HFFc6 (cell line): ENCODE measurements at regions not wholly inside any gene's neighbourhood (a gene's known extent, or its start where the extent isn't known, plus 50 kb on each side); places are given as distances from the start of the nearest gene placed in this dataset.
"Not testable (repeated sequence)": the region's sequence is repeated elsewhere in the genome, so short reads cannot be mapped to it uniquely, and the experiment has no call there.

Source experiments
- DNase-seq: peaks from one replicate; pipeline ENCODE4 v3.0.0-alpha.2; 2018
- H3K27ac Mint-ChIP-seq: 2 replicates; pipeline ENCODE4 v1.8.0; 2020; ENCODE audit warnings: mild to moderate bottlenecking, mixed read lengths
- H3K27me3 Mint-ChIP-seq: 2 replicates; pipeline ENCODE4 v1.8.0; 2021; ENCODE audit warnings: mild to moderate bottlenecking, moderate library complexity, mixed read lengths; ENCODE audit not compliant: insufficient read depth
- H3K36me3 Mint-ChIP-seq: 2 replicates; pipeline ENCODE4 v1.8.0; 2021; ENCODE audit warnings: low read depth, mixed read lengths
- H3K4me1 Mint-ChIP-seq: 2 replicates; pipeline ENCODE4 v1.8.0; 2020; ENCODE audit warnings: low read depth, mixed read lengths
- H3K4me3 Mint-ChIP-seq: 2 replicates; pipeline ENCODE4 v1.8.0; 2020; ENCODE audit warnings: mild to moderate bottlenecking, moderate library complexity, mixed read lengths
- H3K9me3 Mint-ChIP-seq: 2 replicates; pipeline ENCODE4 v1.8.0; 2020; ENCODE audit warnings: mild to moderate bottlenecking, mixed read lengths
- CTCF ChIP-seq: fragments of 200-600 bp; sonication (generic); IDR thresholded peaks from 2 replicates; pipeline ENCODE4 v1.5.0; 2021; ENCODE audit warnings: antibody characterized with exemption, mild to moderate bottlenecking

- peaks cover 3% of the 10 kb centered on the region for H3K27me3 Mint-ChIP-seq
- H3K27ac Mint-ChIP-seq, result no peak overlapping the region
- peaks cover 4% of the 10 kb centered on the region; the same call in 1 of the 2 replicates for H3K36me3 Mint-ChIP-seq
- TF ChIP-seq CTCF, result no peak
- DNase-seq, result no peak
- peaks cover 15% of the 10 kb centered on the region for H3K4me1 Mint-ChIP-seq
- H3K4me3 Mint-ChIP-seq, result no peak overlapping the region
- peaks cover 9% of the 10 kb centered on the region; the same call in 1 of the 2 replicates for H3K9me3 Mint-ChIP-seq
Measured at GRCh38 chr9:115416299-115416698, 298.3 kb upstream of the TNC start.

- H3K4me3 Mint-ChIP-seq, H3K36me3 Mint-ChIP-seq, H3K4me1 Mint-ChIP-seq, H3K27ac Mint-ChIP-seq, H3K27me3 Mint-ChIP-seq, H3K9me3 Mint-ChIP-seq: not testable (repeated sequence)
- DNase-seq, result peak; percentile 19
Measured at GRCh38 chr9:115418181-115418580, 300.2 kb upstream of the TNC start.

- H3K36me3 Mint-ChIP-seq, result peaks cover 10% of the 10 kb centered on the region; the same call in 1 of the 2 replicates
- no peak for DNase-seq
- H3K4me1 Mint-ChIP-seq, result no peaks in the 10 kb centered on the region
- peaks cover 3% of the 10 kb centered on the region for H3K27me3 Mint-ChIP-seq
- TF ChIP-seq CTCF, result no peak
- H3K27ac Mint-ChIP-seq, result no peak overlapping the region
- peaks cover 21% of the 10 kb centered on the region; the same call in 1 of the 2 replicates for H3K9me3 Mint-ChIP-seq
- H3K4me3 Mint-ChIP-seq, result no peak overlapping the region
Measured at GRCh38 chr9:115422932-115423440, 305.0 kb upstream of the TNC start.

- H3K27ac Mint-ChIP-seq, result no peak overlapping the region
- no peak for DNase-seq
- H3K4me1 Mint-ChIP-seq, result no peaks in the 10 kb centered on the region
- H3K36me3 Mint-ChIP-seq, result peaks cover 10% of the 10 kb centered on the region; the same call in 1 of the 2 replicates
- no peak overlapping the region for H3K4me3 Mint-ChIP-seq
- H3K27me3 Mint-ChIP-seq, result peaks cover 3% of the 10 kb centered on the region
- peaks cover 21% of the 10 kb centered on the region; the same call in 1 of the 2 replicates for H3K9me3 Mint-ChIP-seq
- TF ChIP-seq CTCF, result no peak
Measured at GRCh38 chr9:115423646-115424045, 305.7 kb upstream of the TNC start.

GRCh38 chr9:115425601-115426000 is 307.6 kb upstream of the TNC start:
- Mint-ChIP-seq H3K27me3 (peaks cover 9% of the 10 kb centered on the region), H3K4me1 (no peaks in the 10 kb centered on the region), H3K9me3 (peaks cover 14% of the 10 kb centered on the region; the same call in 1 of the 2 replicates), H3K36me3 (peaks cover 8% of the 10 kb centered on the region; the same call in 1 of the 2 replicates), H3K4me3 (no peak overlapping the region), H3K27ac (no peak overlapping the region)
- TF ChIP-seq CTCF, result no peak
- DNase-seq, result no peak

- H3K4me1 Mint-ChIP-seq, result no peaks in the 10 kb centered on the region
- H3K4me3 Mint-ChIP-seq, result no peak overlapping the region
- no peak for DNase-seq
- peaks cover 11% of the 10 kb centered on the region for H3K27me3 Mint-ChIP-seq
- TF ChIP-seq CTCF, result no peak
- no peaks in the 10 kb centered on the region for H3K36me3 Mint-ChIP-seq
- H3K9me3 Mint-ChIP-seq, result no peaks in the 10 kb centered on the region
- no peak overlapping the region for H3K27ac Mint-ChIP-seq
Measured at GRCh38 chr9:115437418-115437817, 319.5 kb upstream of the TNC start.
